ENCODE measurements at regions not wholly inside any gene's neighbourhood (a gene's known extent, or its start where the extent isn't known, plus 50 kb on each side); places are given as distances from the start of the nearest gene placed in this dataset.
"Not testable (repeated sequence)": the region's sequence is repeated elsewhere in the genome, so short reads cannot be mapped to it uniquely, and the experiment has no call there.

DNA sequence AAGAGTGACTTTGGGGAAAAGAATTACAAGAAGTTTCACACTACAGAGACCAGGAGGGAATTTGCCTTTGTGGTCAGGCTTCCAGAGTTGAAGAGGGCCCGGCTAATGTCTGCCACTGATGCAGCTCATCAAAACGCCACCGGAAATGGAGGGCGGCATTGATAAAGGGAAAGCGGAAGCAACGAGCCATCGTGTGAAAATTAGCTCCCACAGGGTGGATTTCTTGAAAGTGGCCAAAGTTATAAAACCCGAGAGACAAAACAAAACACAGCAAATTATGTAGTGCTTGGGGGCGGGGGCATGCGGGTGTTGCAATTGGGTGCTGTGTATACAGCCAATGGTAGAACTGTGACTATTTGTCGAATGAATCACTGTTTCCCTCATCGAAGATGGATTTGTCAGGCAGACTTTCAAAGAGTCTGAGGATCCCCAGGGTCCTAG is 113.0 kb downstream of the ADAMTS15 start:
- H3K9ac ChIP-seq (ENCODE audit: low read depth in 1 of 2, low read length in 2 of 2): no peak overlapping the region
- H3K27ac ChIP-seq (ENCODE audit: low read depth in 1 of 2, low read length in 2 of 2): no peak overlapping the region
- H3K9me3 ChIP-seq (ENCODE audit: control insufficient read depth in 4 of 4, low read length in 3 of 4): no peaks in the 10 kb centered on the region
- H3K27me3 ChIP-seq (ENCODE audit: control insufficient read depth in 4 of 4, insufficient read depth in 4 of 4, low read length in 3 of 4): no peaks in the 10 kb centered on the region
- 79% methylated on average over 12 of the region's 12 CpGs for WGBS
- H3K4me1 ChIP-seq (ENCODE audit: control insufficient read depth in 4 of 4, insufficient read depth in 4 of 4, low read length in 3 of 4): no peaks in the 10 kb centered on the region
- no peak for TF ChIP-seq HNF4G (IDR thresholded peaks at IDR 0.05)
- TF ChIP-seq JUND (IDR thresholded peaks at IDR 0.05): no peak
- TF ChIP-seq FOXA1 (IDR thresholded peaks at IDR 0.05): no peak
- TF ChIP-seq GABPA (IDR thresholded peaks at IDR 0.05 in 1 of 2, conservative IDR thresholded peaks at IDR 0.05 in 1 of 2): no peak
- TF ChIP-seq RAD21 (IDR thresholded peaks at IDR 0.05): no peak
- TF ChIP-seq, protein P1, sequence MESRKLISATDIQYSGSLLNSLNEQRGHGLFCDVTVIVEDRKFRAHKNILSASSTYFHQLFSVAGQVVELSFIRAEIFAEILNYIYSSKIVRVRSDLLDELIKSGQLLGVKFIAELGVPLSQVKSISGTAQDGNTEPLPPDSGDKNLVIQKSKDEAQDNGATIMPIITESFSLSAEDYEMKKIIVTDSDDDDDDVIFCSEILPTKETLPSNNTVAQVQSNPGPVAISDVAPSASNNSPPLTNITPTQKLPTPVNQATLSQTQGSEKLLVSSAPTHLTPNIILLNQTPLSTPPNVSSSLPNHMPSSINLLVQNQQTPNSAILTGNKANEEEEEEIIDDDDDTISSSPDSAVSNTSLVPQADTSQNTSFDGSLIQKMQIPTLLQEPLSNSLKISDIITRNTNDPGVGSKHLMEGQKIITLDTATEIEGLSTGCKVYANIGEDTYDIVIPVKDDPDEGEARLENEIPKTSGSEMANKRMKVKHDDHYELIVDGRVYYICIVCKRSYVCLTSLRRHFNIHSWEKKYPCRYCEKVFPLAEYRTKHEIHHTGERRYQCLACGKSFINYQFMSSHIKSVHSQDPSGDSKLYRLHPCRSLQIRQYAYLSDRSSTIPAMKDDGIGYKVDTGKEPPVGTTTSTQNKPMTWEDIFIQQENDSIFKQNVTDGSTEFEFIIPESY (IDR thresholded peaks at IDR 0.05): no peak
- TF ChIP-seq, protein P2, sequence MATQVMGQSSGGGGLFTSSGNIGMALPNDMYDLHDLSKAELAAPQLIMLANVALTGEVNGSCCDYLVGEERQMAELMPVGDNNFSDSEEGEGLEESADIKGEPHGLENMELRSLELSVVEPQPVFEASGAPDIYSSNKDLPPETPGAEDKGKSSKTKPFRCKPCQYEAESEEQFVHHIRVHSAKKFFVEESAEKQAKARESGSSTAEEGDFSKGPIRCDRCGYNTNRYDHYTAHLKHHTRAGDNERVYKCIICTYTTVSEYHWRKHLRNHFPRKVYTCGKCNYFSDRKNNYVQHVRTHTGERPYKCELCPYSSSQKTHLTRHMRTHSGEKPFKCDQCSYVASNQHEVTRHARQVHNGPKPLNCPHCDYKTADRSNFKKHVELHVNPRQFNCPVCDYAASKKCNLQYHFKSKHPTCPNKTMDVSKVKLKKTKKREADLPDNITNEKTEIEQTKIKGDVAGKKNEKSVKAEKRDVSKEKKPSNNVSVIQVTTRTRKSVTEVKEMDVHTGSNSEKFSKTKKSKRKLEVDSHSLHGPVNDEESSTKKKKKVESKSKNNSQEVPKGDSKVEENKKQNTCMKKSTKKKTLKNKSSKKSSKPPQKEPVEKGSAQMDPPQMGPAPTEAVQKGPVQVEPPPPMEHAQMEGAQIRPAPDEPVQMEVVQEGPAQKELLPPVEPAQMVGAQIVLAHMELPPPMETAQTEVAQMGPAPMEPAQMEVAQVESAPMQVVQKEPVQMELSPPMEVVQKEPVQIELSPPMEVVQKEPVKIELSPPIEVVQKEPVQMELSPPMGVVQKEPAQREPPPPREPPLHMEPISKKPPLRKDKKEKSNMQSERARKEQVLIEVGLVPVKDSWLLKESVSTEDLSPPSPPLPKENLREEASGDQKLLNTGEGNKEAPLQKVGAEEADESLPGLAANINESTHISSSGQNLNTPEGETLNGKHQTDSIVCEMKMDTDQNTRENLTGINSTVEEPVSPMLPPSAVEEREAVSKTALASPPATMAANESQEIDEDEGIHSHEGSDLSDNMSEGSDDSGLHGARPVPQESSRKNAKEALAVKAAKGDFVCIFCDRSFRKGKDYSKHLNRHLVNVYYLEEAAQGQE (IDR thresholded peaks at IDR 0.05): no peak
- TF ChIP-seq, protein P3, sequence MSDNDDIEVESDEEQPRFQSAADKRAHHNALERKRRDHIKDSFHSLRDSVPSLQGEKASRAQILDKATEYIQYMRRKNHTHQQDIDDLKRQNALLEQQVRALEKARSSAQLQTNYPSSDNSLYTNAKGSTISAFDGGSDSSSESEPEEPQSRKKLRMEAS (IDR thresholded peaks at IDR 0.05): no peak
- TF ChIP-seq, protein P4, sequence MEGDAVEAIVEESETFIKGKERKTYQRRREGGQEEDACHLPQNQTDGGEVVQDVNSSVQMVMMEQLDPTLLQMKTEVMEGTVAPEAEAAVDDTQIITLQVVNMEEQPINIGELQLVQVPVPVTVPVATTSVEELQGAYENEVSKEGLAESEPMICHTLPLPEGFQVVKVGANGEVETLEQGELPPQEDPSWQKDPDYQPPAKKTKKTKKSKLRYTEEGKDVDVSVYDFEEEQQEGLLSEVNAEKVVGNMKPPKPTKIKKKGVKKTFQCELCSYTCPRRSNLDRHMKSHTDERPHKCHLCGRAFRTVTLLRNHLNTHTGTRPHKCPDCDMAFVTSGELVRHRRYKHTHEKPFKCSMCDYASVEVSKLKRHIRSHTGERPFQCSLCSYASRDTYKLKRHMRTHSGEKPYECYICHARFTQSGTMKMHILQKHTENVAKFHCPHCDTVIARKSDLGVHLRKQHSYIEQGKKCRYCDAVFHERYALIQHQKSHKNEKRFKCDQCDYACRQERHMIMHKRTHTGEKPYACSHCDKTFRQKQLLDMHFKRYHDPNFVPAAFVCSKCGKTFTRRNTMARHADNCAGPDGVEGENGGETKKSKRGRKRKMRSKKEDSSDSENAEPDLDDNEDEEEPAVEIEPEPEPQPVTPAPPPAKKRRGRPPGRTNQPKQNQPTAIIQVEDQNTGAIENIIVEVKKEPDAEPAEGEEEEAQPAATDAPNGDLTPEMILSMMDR (IDR thresholded peaks at IDR 0.05; ENCODE audit: low read depth, low read length, missing input control): no peak
- TF ChIP-seq EGR1 (IDR thresholded peaks at IDR 0.05; ENCODE audit: low read depth in 2 of 2): no peak
- TF ChIP-seq HNF4A (conservative IDR thresholded peaks at IDR 0.05): no peak
- TF ChIP-seq, protein P5, sequence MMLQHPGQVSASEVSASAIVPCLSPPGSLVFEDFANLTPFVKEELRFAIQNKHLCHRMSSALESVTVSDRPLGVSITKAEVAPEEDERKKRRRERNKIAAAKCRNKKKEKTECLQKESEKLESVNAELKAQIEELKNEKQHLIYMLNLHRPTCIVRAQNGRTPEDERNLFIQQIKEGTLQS (IDR thresholded peaks at IDR 0.05): no peak
- TF ChIP-seq FOXA2 (IDR thresholded peaks at IDR 0.05): no peak
- DNase-seq (ENCODE audit: low spot score): no peak
- H3K4me3 ChIP-seq (ENCODE audit: low read depth in 1 of 3, low read length in 3 of 3): no peak overlapping the region
- no peaks in the 10 kb centered on the region for H3K36me3 ChIP-seq (ENCODE audit: control insufficient read depth in 4 of 4, insufficient read depth in 3 of 4, low read depth in 1 of 4, low read length in 3 of 4)

DNA sequence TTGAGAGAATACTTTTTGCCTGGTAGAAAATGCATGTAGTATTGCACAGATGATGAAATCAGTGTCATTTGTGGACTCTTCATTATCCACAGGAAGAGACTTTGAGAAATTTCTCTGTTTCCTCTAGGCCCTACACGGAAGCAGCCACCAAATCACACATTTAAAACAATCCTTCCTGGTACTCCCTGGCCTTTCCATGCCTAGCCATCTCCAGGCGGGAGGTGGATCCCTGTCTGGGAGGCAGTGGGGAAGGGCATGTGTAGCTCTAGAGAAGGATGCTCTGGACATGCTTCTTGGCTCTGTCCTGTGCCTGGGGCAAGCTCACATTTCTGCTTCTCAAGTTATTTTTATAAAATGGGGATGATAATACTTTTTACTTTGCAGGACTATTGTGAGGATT is 114.1 kb downstream of the ADAMTS15 start:
- 75% methylated on average over 2 of the region's 2 CpGs for WGBS

DNA sequence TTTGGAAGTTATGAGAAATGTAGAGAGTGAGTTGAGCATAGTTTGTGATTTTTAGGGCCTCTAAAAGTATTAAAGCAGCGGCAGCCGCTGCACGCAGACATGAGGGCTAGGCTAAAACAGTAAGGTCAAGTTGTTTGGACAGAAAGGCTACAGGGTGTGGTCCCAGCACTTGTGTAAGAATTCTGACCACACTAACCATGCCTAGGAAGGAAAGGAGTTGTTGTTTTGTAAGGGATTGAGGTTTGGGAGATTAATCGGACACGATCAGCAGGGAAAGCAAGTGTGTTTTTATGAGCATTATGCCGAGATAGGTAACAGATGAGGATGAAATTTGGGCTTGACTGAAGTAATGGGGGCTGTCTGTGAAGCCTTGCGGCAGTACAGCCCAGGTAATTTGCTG is 117.9 kb downstream of the ADAMTS15 start:
- H3K36me3 ChIP-seq (ENCODE audit: control insufficient read depth in 4 of 4, insufficient read depth in 3 of 4, low read depth in 1 of 4, low read length in 3 of 4); H3K4me3 ChIP-seq (ENCODE audit: low read depth in 1 of 3, low read length in 3 of 3); H3K9ac ChIP-seq (ENCODE audit: low read depth in 1 of 2, low read length in 2 of 2); H3K27ac ChIP-seq (ENCODE audit: low read depth in 1 of 2, low read length in 2 of 2); H3K4me1 ChIP-seq (ENCODE audit: control insufficient read depth in 4 of 4, insufficient read depth in 4 of 4, low read length in 3 of 4); H3K27me3 ChIP-seq (ENCODE audit: control insufficient read depth in 4 of 4, insufficient read depth in 4 of 4, low read length in 3 of 4); H3K9me3 ChIP-seq (ENCODE audit: control insufficient read depth in 4 of 4, low read length in 3 of 4); DNase-seq (ENCODE audit: low spot score): not testable (repeated sequence)
- whole genome bisulfite sequencing: 88% methylated on average over 7 of the region's 7 CpGs

More for the DNA sequence above, 114.1 kb downstream of the ADAMTS15 start:
- H3K9me3 ChIP-seq (ENCODE audit: control insufficient read depth in 4 of 4, low read length in 3 of 4): no peaks in the 10 kb centered on the region
- no peak for TF ChIP-seq HNF4A (conservative IDR thresholded peaks at IDR 0.05)
- H3K36me3 ChIP-seq (ENCODE audit: control insufficient read depth in 4 of 4, insufficient read depth in 3 of 4, low read depth in 1 of 4, low read length in 3 of 4): no peaks in the 10 kb centered on the region
- H3K27me3 ChIP-seq (ENCODE audit: control insufficient read depth in 4 of 4, insufficient read depth in 4 of 4, low read length in 3 of 4): no peaks in the 10 kb centered on the region
- H3K9ac ChIP-seq (ENCODE audit: low read depth in 1 of 2, low read length in 2 of 2): no peak overlapping the region
- H3K4me3 ChIP-seq (ENCODE audit: low read depth in 1 of 3, low read length in 3 of 3): no peak overlapping the region
- no peaks in the 10 kb centered on the region for H3K4me1 ChIP-seq (ENCODE audit: control insufficient read depth in 4 of 4, insufficient read depth in 4 of 4, low read length in 3 of 4)
- no peak overlapping the region for H3K27ac ChIP-seq (ENCODE audit: low read depth in 1 of 2, low read length in 2 of 2)
- no peak for DNase-seq (ENCODE audit: low spot score)
